GM12878 (cell line): ENCODE measurements at regions not wholly inside any gene's neighbourhood (a gene's known extent, or its start where the extent isn't known, plus 50 kb on each side); places are given as distances from the start of the nearest gene placed in this dataset.

Source experiments
- CHD4 ChIP-seq: fragments of 200-600 bp; sonication (generic); IDR thresholded peaks from 2 replicates; pipeline ENCODE4 v1.6.1; 2016; ENCODE audit warnings: mild to moderate bottlenecking
- CUX1 ChIP-seq: IDR thresholded peaks from 2 replicates; pipeline ENCODE4 v1.6.1; 2012; ENCODE audit warnings: improper control_type of control experiment, low read depth, low read length; ENCODE audit not compliant: insufficient replicate concordance
- DPF2 ChIP-seq: fragments of 450-650 bp; IDR thresholded peaks from 2 replicates; pipeline ENCODE4 v1.6.1; 2017; ENCODE audit warnings: mild to moderate bottlenecking
- GABPA ChIP-seq: IDR thresholded peaks from 2 replicates; pipeline ENCODE4 v1.6.1; 2014; ENCODE audit warnings: antibody characterized with exemption, low read depth, mild to moderate bottlenecking, inconsistent platforms
- IRF4 ChIP-seq: IDR thresholded peaks from 2 replicates; pipeline ENCODE4 v1.6.1; 2011; ENCODE audit warnings: low read depth, low read length
- JUNB ChIP-seq: IDR thresholded peaks from 2 replicates; pipeline ENCODE4 v1.6.1; 2016; ENCODE audit warnings: antibody characterized with exemption, mild to moderate bottlenecking
- NKRF ChIP-seq: fragments of 450-650 bp; conservative IDR thresholded peaks from 2 replicates; pipeline ENCODE4 v1.6.1; 2017; ENCODE audit warnings: mild to moderate bottlenecking, moderate library complexity
- RAD51 ChIP-seq: fragments of 450-650 bp; IDR thresholded peaks from 2 replicates; pipeline ENCODE4 v1.6.1; 2016; ENCODE audit warnings: moderate library complexity, mild to moderate bottlenecking, inconsistent platforms
- SREBF1 ChIP-seq: IDR thresholded peaks from 2 replicates; pipeline ENCODE4 v1.6.1; 2012; ENCODE audit warnings: mild to moderate bottlenecking, low read length
- STAT3 ChIP-seq: IDR thresholded peaks from 2 replicates; pipeline ENCODE4 v1.6.1; 2011; ENCODE audit warnings: low read depth, low read length, improper control_type of control experiment
- TF ChIP-seq, protein P1 (sequence below): fragments of 450-650 bp; IDR thresholded peaks from 2 replicates; pipeline ENCODE4 v1.6.1; 2018; ENCODE audit warnings: borderline replicate concordance, mild to moderate bottlenecking; ENCODE audit not compliant: partially characterized antibody

- TF ChIP-seq CUX1 (no peak), JUNB (no peak), NKRF (no peak), IRF4 (no peak), STAT3 (no peak), DPF2 (no peak), RAD51 (no peak), SREBF1 (no peak), GABPA (no peak), CHD4 (no peak)
- TF ChIP-seq, protein P1, sequence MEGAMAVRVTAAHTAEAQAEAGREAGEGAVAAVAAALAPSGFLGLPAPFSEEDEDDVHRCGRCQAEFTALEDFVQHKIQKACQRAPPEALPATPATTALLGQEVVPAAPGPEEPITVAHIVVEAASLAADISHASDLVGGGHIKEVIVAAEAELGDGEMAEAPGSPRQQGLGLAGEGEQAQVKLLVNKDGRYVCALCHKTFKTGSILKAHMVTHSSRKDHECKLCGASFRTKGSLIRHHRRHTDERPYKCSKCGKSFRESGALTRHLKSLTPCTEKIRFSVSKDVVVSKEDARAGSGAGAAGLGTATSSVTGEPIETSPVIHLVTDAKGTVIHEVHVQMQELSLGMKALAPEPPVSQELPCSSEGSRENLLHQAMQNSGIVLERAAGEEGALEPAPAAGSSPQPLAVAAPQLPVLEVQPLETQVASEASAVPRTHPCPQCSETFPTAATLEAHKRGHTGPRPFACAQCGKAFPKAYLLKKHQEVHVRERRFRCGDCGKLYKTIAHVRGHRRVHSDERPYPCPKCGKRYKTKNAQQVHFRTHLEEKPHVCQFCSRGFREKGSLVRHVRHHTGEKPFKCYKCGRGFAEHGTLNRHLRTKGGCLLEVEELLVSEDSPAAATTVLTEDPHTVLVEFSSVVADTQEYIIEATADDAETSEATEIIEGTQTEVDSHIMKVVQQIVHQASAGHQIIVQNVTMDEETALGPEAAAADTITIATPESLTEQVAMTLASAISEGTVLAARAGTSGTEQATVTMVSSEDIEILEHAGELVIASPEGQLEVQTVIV = no peak
These were observed 533.0 kb downstream of the KCNA4 start (continued) for GRCh38 chr11:29483831-29484230.
